Neural progenitor cell (in vitro differentiated cells): ENCODE measurements at regions not wholly inside any gene's neighbourhood (a gene's known extent, or its start where the extent isn't known, plus 50 kb on each side); places are given as distances from the start of the nearest gene placed in this dataset.

Experiments
- DNase-seq: peaks from one replicate; pipeline ENCODE4 v3.0.0-alpha.2; 2016; ENCODE audit warnings: low spot score
- H2AFZ ChIP-seq: fragments of 200-600 bp; sonication (generic); replicated peaks from 2 replicates; pipeline ENCODE4 v1.6.1; 2016; ENCODE audit warnings: antibody characterized with exemption
- H3F3A ChIP-seq: fragments of 200-600 bp; sonication (generic); 2 replicates; pipeline ENCODE4 v1.6.1; 2016; ENCODE audit warnings: antibody characterized with exemption, low read depth
- H3K27ac ChIP-seq: fragments of 200-600 bp; sonication (generic); 2 replicates; pipeline ENCODE4 v1.5.1; 2016; ENCODE audit warnings: mild to moderate bottlenecking
- H3K27me3 ChIP-seq: fragments of 200-600 bp; sonication (generic); 2 replicates; pipeline ENCODE4 v1.6.1; 2016; ENCODE audit warnings: mild to moderate bottlenecking, moderate library complexity
- H3K36me3 ChIP-seq: fragments of 200-600 bp; sonication (generic); 2 replicates; pipeline ENCODE4 v1.5.1; 2016
- H3K4me1 ChIP-seq: fragments of 200-600 bp; sonication (generic); 2 replicates; pipeline ENCODE4 v1.6.1; 2016; ENCODE audit warnings: mixed run types
- H3K4me2 ChIP-seq: fragments of 200-600 bp; sonication (generic); 2 replicates; pipeline ENCODE4 v1.6.1; 2016
- H3K4me3 ChIP-seq: fragments of 200-600 bp; sonication (generic); 2 replicates; pipeline ENCODE4 v1.5.1; 2016
- H3K79me2 ChIP-seq: fragments of 200-600 bp; sonication (generic); 2 replicates; pipeline ENCODE4 v1.6.1; 2016; ENCODE audit warnings: low read depth
- H3K9ac ChIP-seq: fragments of 200-600 bp; sonication (generic); 2 replicates; pipeline ENCODE4 v1.6.1; 2016
- H3K9me3 ChIP-seq: fragments of 200-600 bp; sonication (generic); 2 replicates; pipeline ENCODE4 v1.5.1; 2016; ENCODE audit warnings: low read depth
- H4K20me1 ChIP-seq: fragments of 200-600 bp; sonication (generic); 2 replicates; pipeline ENCODE4 v1.6.1; 2016; ENCODE audit warnings: low read depth
- H3K27ac Mint-ChIP-seq: 3 replicates; pipeline ENCODE4 v1.8.0; 2021; ENCODE audit warnings: mixed read lengths
- H3K27me3 Mint-ChIP-seq: 2 replicates; pipeline ENCODE4 v1.8.0; 2022; ENCODE audit warnings: low read depth, mild to moderate bottlenecking, inconsistent platforms, moderate library complexity, mixed read lengths; ENCODE audit not compliant: insufficient read depth
- H3K36me3 Mint-ChIP-seq: 3 replicates; pipeline ENCODE4 v1.8.0; 2021; ENCODE audit warnings: mixed read lengths
- H3K4me1 Mint-ChIP-seq: 3 replicates; pipeline ENCODE4 v1.8.0; 2021; ENCODE audit warnings: mixed read lengths
- H3K4me3 Mint-ChIP-seq: 3 replicates; pipeline ENCODE4 v1.8.0; 2021; ENCODE audit warnings: mild to moderate bottlenecking, moderate library complexity, mixed read lengths
- H3K9me3 Mint-ChIP-seq: 3 replicates; pipeline ENCODE4 v1.8.0; 2020; ENCODE audit warnings: mixed read lengths
- EZH2 ChIP-seq: fragments of 200-600 bp; sonication (generic); IDR thresholded peaks from 2 replicates; pipeline ENCODE4 v1.6.1; 2017; ENCODE audit warnings: antibody characterized with exemption, mild to moderate bottlenecking, moderate library complexity
- EZH2phosphoT487 ChIP-seq: fragments of 200-600 bp; sonication (generic); IDR thresholded peaks from 2 replicates; pipeline ENCODE4 v1.6.1; 2017; ENCODE audit warnings: antibody characterized with exemption
- TF ChIP-seq, protein P1 (sequence below): fragments of 200-600 bp; sonication (generic); IDR thresholded peaks from 2 replicates; pipeline ENCODE4 v1.5.1; 2017; ENCODE audit warnings: antibody characterized with exemption, mild to moderate bottlenecking

DNA sequence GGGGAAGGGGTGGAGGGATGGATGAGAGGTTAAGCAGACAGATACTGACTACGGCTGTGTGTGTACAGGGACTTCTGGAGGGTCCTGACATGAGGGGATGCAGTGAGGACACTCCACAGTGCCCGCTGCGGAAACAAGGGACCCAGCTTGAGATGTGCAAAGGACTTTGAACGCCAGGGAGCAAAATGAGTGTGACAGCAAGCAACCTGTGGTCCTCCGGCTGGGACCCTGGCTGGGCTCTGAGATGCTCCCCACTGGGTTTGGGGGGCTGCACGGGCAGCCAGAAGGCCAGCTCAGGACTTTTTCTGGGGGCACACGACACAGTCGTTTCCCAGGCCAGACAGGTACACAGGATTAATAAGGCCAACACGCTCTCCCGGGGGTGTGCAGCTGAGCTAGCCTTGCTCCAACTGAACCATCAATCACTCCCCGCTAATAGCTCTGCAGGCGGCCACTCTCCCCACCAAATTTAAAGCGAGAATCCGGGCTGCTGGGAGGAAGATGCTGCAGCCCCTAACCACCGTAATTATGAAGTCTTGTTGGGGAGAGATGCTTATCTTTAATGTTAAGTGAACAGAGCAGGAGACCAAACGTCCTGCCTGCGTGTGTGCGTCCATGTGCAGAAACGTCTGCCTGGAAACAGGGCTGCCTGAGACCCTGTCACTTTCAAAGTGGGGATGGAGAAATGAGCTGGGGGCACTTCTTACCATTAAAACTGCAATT, 51.6 kb upstream of the DLK1 start:
- peaks cover 63% of the 10 kb centered on the region for H3K4me1 ChIP-seq
- no peaks in the 10 kb centered on the region for H3K79me2 ChIP-seq
- no peaks in the 10 kb centered on the region for H4K20me1 ChIP-seq
- peak overlapping the region; percentile 0 for H3K4me2 ChIP-seq
- peaks cover 70% of the 10 kb centered on the region for H3K4me1 Mint-ChIP-seq
- no peak overlapping the region for H3K27ac ChIP-seq
- peak overlapping the region; percentile 38 for H3K4me3 Mint-ChIP-seq
- H3K36me3 ChIP-seq, result no peaks in the 10 kb centered on the region
- H3K9me3 Mint-ChIP-seq, result no peaks in the 10 kb centered on the region
- no peak overlapping the region for H3K4me3 ChIP-seq
- DNase-seq, result no peak
- no peaks in the 10 kb centered on the region for H3K36me3 Mint-ChIP-seq
- H3K27me3 Mint-ChIP-seq, result peaks cover 21% of the 10 kb centered on the region
- no peaks in the 10 kb centered on the region for H3K27me3 ChIP-seq
- peak overlapping the region; percentile 88 for H3K27ac Mint-ChIP-seq
- H2AFZ ChIP-seq, result no peak overlapping the region
- peaks cover 42% of the 10 kb centered on the region for H3F3A ChIP-seq
- no peak overlapping the region for H3K9ac ChIP-seq
- no peaks in the 10 kb centered on the region for H3K9me3 ChIP-seq
- TF ChIP-seq EZH2phosphoT487 (no peak), EZH2 (no peak)
- TF ChIP-seq, protein P1, sequence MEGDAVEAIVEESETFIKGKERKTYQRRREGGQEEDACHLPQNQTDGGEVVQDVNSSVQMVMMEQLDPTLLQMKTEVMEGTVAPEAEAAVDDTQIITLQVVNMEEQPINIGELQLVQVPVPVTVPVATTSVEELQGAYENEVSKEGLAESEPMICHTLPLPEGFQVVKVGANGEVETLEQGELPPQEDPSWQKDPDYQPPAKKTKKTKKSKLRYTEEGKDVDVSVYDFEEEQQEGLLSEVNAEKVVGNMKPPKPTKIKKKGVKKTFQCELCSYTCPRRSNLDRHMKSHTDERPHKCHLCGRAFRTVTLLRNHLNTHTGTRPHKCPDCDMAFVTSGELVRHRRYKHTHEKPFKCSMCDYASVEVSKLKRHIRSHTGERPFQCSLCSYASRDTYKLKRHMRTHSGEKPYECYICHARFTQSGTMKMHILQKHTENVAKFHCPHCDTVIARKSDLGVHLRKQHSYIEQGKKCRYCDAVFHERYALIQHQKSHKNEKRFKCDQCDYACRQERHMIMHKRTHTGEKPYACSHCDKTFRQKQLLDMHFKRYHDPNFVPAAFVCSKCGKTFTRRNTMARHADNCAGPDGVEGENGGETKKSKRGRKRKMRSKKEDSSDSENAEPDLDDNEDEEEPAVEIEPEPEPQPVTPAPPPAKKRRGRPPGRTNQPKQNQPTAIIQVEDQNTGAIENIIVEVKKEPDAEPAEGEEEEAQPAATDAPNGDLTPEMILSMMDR, result no peak

DNA sequence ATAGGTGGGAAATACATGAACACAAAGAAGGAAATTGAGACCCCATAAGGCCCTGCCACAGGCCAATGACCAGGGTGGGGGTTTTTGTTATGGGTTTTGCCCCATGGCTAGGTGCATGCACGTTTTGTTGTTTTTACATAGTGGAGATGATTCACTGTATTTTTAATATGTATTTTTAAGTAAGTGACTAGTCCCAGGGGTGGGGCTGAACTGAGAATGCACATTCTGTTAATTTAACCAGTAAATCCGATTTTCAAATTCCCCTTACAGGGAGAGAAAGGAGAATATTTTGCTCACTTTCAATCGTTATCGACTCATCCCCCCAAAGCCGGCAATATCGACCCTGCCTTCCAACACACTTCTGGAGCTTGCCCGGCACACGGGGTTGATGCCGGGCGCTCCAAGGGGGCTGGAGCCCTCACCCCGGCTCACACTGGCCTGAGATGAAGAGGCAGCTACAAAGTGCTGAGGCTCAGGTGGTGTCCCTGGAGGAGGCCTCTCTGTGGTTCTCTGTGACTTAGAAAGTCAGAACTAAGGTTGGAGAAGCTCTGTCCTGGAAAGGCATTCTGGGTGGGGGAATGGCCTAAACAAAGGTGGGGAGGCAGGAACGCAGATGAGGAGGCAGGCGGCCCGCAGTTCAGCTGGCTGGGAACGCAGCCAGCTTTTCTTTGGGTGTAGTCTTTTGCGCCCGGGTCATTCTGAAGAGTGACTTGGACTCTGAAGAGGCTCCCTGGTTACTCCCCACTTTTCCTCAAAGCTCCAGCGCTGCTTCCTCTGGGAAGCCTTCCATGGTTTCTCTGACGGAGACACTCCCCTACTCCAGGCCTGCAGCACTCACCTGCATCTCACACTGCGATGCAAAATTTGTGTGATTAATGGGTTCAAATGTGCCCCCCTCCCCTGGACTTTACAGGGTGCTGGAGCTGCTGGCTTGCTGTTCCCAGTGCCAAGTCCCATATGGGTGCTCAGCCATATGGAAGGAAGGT, 50.7 kb upstream of the DLK1 start:
- H3K27me3 Mint-ChIP-seq, result peaks cover 21% of the 10 kb centered on the region

More for the DNA sequence above, 50.7 kb upstream of the DLK1 start:
- H3K27ac ChIP-seq, result no peak overlapping the region
- no peak overlapping the region for H3K27ac Mint-ChIP-seq
- H4K20me1 ChIP-seq, result no peaks in the 10 kb centered on the region
- H3K36me3 ChIP-seq, result no peaks in the 10 kb centered on the region
- H3K4me1 ChIP-seq, result peaks cover 60% of the 10 kb centered on the region
- peaks cover 38% of the 10 kb centered on the region for H3F3A ChIP-seq
- no peak overlapping the region for H3K4me2 ChIP-seq
- H3K9me3 ChIP-seq, result no peaks in the 10 kb centered on the region
- H3K9ac ChIP-seq, result no peak overlapping the region
- H3K4me3 ChIP-seq, result no peak overlapping the region
- no peak for DNase-seq
- H3K27me3 ChIP-seq, result no peaks in the 10 kb centered on the region
- H3K4me3 Mint-ChIP-seq, result no peak overlapping the region
- H3K36me3 Mint-ChIP-seq, result no peaks in the 10 kb centered on the region
- H3K4me1 Mint-ChIP-seq, result peaks cover 69% of the 10 kb centered on the region
- H3K79me2 ChIP-seq, result no peaks in the 10 kb centered on the region
- TF ChIP-seq EZH2phosphoT487 (no peak), EZH2 (no peak)
- TF ChIP-seq, protein P1, result no peak
- no peak overlapping the region for H2AFZ ChIP-seq
- H3K9me3 Mint-ChIP-seq, result no peaks in the 10 kb centered on the region
